ENCODE measurements at regions not wholly inside any gene's neighbourhood (a gene's known extent, or its start where the extent isn't known, plus 50 kb on each side); places are given as distances from the start of the nearest gene placed in this dataset.
"Not testable (repeated sequence)": the region's sequence is repeated elsewhere in the genome, so short reads cannot be mapped to it uniquely, and the experiment has no call there.

- no peak for DNase-seq (ENCODE audit: low read depth)
Observed at GRCh38 chr7:145105561-145105960, 269.7 kb upstream of the TPK1 start.

- DNase-seq (ENCODE audit: low read depth): no peak
Observed at GRCh38 chr7:145104400-145104799, 268.5 kb upstream of the TPK1 start.

- not testable (repeated sequence) for DNase-seq (ENCODE audit: low read depth)
Observed at GRCh38 chr7:145102199-145102598, 266.3 kb upstream of the TPK1 start.

GRCh38 chr7:145092766-145093165 is 256.9 kb upstream of the TPK1 start:
- DNase-seq (ENCODE audit: low read depth): no peak

GRCh38 chr7:145088111-145088745 is 252.4 kb upstream of the TPK1 start:
- no peak for DNase-seq (ENCODE audit: low read depth)

DNA sequence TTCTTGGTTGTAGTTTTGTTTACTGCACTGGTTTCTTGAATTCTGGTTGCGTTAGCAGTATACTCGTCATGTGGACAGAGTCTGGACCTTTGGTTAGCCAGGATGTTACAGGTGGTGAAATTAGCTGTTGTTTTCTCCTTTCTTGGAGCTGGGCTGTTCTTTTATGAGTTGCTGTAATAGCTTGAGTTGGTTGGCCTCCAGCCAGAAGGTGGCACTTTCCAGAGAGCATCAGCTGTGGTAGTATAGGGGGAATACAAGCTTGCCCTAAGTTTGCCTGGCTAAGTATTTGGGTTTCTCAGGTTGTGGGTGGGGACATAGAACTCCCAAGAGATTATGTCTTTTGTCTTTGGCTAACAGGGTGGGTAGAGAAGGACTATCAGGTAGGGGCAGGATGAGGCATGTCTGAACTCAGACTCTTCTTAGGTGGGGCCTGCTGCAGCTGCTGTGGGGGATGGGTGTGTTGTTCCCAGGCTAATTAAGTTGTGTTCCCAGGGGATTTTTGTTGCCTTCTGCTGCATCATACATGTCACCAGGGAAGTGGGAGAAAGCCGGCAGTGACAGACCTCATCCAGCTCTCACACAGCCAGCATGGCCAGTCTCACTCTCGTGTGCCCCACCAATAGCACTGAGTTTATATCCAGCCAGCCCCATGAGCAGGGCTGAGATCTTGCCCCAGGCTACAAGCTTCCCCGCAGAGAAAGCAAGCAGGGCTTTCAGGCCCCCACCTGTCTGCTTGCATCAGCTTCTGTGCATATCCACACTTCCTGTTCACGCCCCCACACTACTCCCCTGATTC is 246.7 kb upstream of the TPK1 start:
- DNase-seq (ENCODE audit: low read depth): no peak

GRCh38 chr7:145065473-145065872 is 229.6 kb upstream of the TPK1 start:
- DNase-seq (ENCODE audit: low read depth): no peak

GRCh38 chr7:145064114-145064513 is 228.3 kb upstream of the TPK1 start:
- DNase-seq (ENCODE audit: low read depth): no peak

DNA sequence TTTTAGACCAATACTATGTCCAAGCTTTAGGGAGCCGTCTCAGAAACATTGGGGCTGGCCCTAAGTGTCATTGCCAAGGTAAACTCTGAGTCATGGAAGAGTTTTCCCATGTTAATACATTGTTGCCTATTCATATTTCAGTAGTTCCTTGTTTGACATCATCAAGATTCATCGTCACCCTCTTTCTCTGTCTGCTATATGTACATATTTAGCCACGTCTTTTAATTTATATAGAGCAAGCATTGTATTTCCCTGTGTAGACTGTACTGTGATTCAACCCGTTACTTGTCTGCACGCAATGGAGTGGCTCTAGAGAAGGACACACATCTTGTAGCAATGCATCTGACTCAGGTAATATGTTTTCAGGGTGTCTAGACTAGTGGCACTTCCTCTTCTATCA is 217.9 kb upstream of the TPK1 start:
- DNase-seq (ENCODE audit: low read depth): no peak

DNA sequence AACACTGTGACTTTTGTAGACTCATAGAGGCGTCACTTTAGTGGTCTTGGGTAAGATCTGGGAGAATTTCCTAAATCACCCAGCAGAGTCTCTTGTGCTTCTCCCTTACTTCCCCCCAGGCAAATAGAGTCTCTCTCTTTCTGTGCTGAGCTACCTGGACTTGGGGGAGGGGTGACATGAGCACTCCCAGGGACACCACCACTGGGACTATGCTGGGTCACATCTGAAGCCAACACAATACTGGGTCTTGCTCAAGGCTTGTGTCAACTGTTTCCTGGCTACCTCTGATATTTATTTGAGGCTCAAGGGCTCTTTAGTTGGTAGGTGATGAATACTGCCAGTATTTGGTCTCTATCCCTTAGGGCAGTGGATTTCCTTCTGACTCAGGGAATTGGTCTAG is 214.6 kb upstream of the TPK1 start:
- DNase-seq (ENCODE audit: low read depth): no peak

GRCh38 chr7:145036604-145037405 is 201.0 kb upstream of the TPK1 start:
- DNase-seq (ENCODE audit: low read depth): no peak

DNA sequence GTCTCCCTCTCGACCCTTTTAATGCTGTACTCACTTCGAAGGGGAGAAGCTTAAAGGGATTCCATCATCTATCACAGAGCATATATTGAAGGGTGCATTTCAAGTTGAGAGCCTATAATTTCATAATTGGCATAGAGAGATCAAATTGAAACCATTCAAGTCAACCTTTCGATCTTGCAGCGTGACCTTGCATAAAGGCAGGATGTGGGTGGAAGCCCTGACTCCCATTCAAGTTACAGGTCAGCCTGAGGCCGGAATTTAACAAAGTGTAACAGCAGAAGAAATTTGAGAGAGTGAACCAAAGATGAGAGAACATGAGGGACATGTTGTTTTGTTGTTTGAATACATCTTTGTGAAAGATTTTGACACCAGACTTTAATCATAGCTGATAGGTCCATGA is 195.3 kb upstream of the TPK1 start:
- DNase-seq (ENCODE audit: low read depth): no peak

- no peak for DNase-seq (ENCODE audit: low read depth)
Observed at GRCh38 chr7:145030754-145031153, 194.9 kb upstream of the TPK1 start.

GRCh38 chr7:145020454-145020853 is 184.6 kb upstream of the TPK1 start:
- DNase-seq (ENCODE audit: low read depth): no peak

DNA sequence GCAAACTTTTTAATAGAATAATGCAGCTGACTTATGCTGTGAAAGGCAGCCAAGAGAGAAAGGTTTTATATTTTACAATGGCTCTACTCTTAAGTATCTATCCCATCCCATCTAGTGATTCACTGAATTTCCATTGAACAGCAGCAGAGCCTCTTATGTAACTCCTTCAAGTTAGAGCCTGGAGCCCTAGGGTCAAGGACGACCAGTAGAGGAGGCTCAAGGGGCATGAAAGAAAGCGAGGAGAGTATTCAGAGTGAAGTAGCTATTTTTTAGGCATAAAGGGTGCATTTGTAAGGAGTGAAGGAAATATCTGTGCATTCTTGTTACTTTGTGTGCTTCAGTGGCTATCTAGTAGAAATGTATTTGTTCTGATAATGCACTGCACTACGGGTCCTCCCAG is 180.2 kb upstream of the TPK1 start:
- no peak for DNase-seq (ENCODE audit: low read depth)

DNA sequence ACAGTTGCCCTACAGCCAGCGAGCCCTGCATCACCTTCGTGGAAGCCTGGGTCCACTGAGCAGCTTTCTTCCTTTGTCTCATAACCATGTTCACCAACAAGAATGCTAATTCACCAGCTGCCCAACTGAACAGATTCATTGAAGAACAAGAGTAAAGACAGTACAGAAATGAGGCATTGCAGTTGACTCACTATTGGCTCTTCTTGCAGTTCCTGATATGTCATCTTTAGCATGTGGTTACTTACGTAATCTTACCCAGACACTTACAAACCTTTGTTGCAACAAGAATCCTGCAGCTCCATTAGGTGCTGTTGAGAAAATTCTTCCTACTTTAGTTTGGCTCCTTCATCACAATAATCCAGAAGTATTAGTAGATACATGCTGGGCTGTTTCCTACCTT is 174.0 kb upstream of the TPK1 start:
- DNase-seq (ENCODE audit: low read depth): no peak

DNA sequence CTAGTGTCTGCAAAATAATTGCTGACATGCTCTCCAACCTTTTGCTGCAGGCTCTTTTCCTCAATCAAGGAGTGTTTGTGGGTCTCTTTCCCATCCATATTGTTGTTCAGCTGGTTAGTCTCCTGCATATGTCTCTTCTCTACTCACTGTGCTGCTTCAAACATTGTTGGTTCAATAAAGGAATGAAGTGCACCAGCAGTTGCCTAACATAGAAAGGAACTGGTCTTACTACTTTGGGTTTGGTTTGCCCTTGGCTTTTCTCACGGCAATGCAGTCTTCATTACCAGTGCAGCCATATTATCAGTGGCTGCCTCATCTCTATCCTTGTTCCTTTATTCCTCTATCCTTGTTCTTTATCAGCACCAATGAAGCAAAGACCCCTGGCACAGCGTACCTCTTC is 169.7 kb upstream of the TPK1 start:
- DNase-seq (ENCODE audit: low read depth): no peak

GRCh38 chr7:144997512-144997911 is 161.7 kb upstream of the TPK1 start:
- DNase-seq (ENCODE audit: low read depth): no peak

- no peak for DNase-seq (ENCODE audit: low read depth)
Observed at GRCh38 chr7:144995495-144995894, 159.6 kb upstream of the TPK1 start.

- no peak for DNase-seq (ENCODE audit: low read depth)
Observed at GRCh38 chr7:144991041-144991440, 155.2 kb upstream of the TPK1 start.

DNA sequence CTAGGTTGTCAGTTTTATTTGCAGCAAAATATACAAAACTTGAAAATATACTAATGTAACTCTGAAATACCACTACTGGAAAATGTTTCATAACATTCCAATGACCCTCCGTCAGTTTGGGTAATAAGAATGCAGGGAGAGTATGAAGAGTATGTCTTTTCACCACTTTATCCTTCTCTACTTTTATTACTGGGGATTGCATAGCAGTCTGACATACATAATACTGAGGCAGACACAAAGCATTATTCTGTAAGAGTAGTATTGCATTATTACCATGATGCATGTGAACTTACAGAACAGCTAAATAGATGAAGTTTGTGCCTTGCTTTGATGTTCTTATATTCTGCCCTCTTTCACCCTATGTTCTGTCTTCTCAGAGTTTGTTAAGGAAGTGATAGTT is 151.8 kb upstream of the TPK1 start:
- no peak for DNase-seq (ENCODE audit: low read depth)

DNA sequence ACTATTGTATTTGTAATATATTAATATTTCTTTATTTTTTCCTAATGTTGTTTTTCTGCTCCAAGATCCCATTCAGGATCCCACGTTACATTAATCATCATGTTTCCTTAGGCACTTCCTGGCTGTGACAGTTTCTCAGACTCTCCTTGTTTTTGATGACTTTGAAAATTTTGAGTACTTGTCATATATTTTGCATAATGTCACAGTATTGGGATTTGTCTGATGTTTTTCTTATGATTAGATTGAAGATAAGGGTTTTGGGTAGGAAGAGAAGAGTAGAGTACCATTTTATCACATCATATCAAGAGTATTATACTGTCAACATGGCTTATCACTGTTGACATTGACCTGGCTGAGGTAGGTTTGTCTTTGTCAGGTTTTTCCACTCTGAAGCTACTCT is 146.3 kb upstream of the TPK1 start:
- DNase-seq (ENCODE audit: low read depth): no peak

DNA sequence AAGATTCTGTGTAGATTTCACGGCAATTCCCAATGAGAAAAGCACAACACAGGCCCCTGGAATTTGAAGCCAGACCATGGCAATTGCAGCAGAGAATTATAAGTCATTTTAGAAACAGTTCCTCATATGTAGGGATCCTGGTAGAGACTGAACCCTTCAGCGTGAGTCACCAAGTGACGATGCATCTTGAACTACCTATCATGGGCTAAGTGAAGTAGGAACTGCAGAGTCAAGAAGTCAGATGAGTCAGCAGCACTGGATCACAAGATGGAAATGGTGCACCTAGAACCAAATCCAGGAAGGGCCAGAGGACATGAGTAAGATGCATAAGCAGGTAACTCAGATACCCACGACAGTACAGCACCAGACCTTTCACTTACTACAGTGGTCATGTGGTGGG is 140.0 kb upstream of the TPK1 start:
- no peak for DNase-seq (ENCODE audit: low read depth)

Measured in forelimb muscle (tissue), 1 donor.